Bronchial epithelial cell (primary cell): ENCODE measurements at regions not wholly inside any gene's neighbourhood (a gene's known extent, or its start where the extent isn't known, plus 50 kb on each side); places are given as distances from the start of the nearest gene placed in this dataset.
A peak's percentile ranks its signal among the peaks of the same experiment; 100 is the strongest.

ENCODE experiments used
- DNase-seq: peaks from one replicate; pipeline ENCODE4 v3.0.0-alpha.2; 2010; ENCODE audit warnings: low read depth
- FAIRE-seq: peaks from 2 replicates; lab custom pipeline; 2011; peaks lifted over from hg19 to GRCh38; lab: Jason Lieb, UNC
- H3K27me3 ChIP-seq: 2 replicates; pipeline ENCODE4 v1.5.1; 2011; ENCODE audit warnings: low read length; ENCODE audit not compliant: control insufficient read depth, insufficient read depth
- H3K36me3 ChIP-seq: 2 replicates; pipeline ENCODE4 v1.5.1; 2011; ENCODE audit warnings: low read length; ENCODE audit not compliant: control insufficient read depth, insufficient read depth
- H3K4me3 ChIP-seq: 2 replicates; pipeline ENCODE4 v1.5.1; 2011; ENCODE audit warnings: mild to moderate bottlenecking, low read depth, low read length, control low read depth
- CTCF ChIP-seq: IDR thresholded peaks from 2 replicates; pipeline ENCODE4 v1.5.1; 2011; ENCODE audit warnings: mild to moderate bottlenecking, moderate library complexity, low read length, control low read depth, inconsistent platforms; ENCODE audit not compliant: insufficient read depth, severe bottlenecking

GRCh38 chr4:123673971-123674370 lies 277.4 kb downstream of the SPRY1 start:
- H3K27me3 ChIP-seq, result no peaks in the 10 kb centered on the region
- DNase-seq (peak; percentile 12), FAIRE-seq (no peak)
- no peak for TF ChIP-seq CTCF
- no peak overlapping the region for H3K4me3 ChIP-seq
- no peaks in the 10 kb centered on the region for H3K36me3 ChIP-seq

GRCh38 chr4:123674762-123675465 lies 278.3 kb downstream of the SPRY1 start:
- no peaks in the 10 kb centered on the region for H3K36me3 ChIP-seq
- H3K27me3 ChIP-seq, result no peaks in the 10 kb centered on the region
- no peak for DNase-seq
- FAIRE-seq, result no peak
- H3K4me3 ChIP-seq, result no peak overlapping the region
- no peak for TF ChIP-seq CTCF

GRCh38 chr4:123675567-123675966 lies 279.0 kb downstream of the SPRY1 start:
- no peaks in the 10 kb centered on the region for H3K27me3 ChIP-seq
- H3K36me3 ChIP-seq, result no peaks in the 10 kb centered on the region
- FAIRE-seq (no peak), DNase-seq (no peak)
- H3K4me3 ChIP-seq, result no peak overlapping the region
- no peak for TF ChIP-seq CTCF

- no peak for DNase-seq
- H3K4me3 ChIP-seq, result no peak overlapping the region
- no peaks in the 10 kb centered on the region for H3K36me3 ChIP-seq
- no peaks in the 10 kb centered on the region for H3K27me3 ChIP-seq
- no peak for FAIRE-seq
- TF ChIP-seq CTCF, result no peak
These were observed 279.7 kb downstream of the SPRY1 start for GRCh38 chr4:123676071-123676889.

- DNase-seq, result peak; percentile 43
- Histone ChIP-seq H3K4me3 (no peak overlapping the region), H3K27me3 (no peaks in the 10 kb centered on the region), H3K36me3 (no peaks in the 10 kb centered on the region)
- no peak for FAIRE-seq
- no peak for TF ChIP-seq CTCF
These were observed 280.3 kb downstream of the SPRY1 start for GRCh38 chr4:123676890-123677229.
